ENCODE measurements at regions not wholly inside any gene's neighbourhood (a gene's known extent, or its start where the extent isn't known, plus 50 kb on each side); places are given as distances from the start of the nearest gene placed in this dataset.

- TF ChIP-seq EZH2 (conservative IDR thresholded peaks at IDR 0.05; ENCODE audit: low read depth, low read length), result no peak
- no peak for TF ChIP-seq NFIC (IDR thresholded peaks at IDR 0.05; ENCODE audit: low read length)
- 0 out of 2 replicates have a peak, but pooled peaks have one; percentile 30 for TF ChIP-seq MLX (CRISPR knock-in tag; IDR thresholded peaks at IDR 0.05)
- TF ChIP-seq CEBPZ (IDR thresholded peaks at IDR 0.05; ENCODE audit: low read length), result no peak
- no peak for TF ChIP-seq ZNF33B (CRISPR knock-in tag; IDR thresholded peaks at IDR 0.05)
- peak; percentile 11 for TF ChIP-seq PTBP1 (IDR thresholded peaks at IDR 0.05; ENCODE audit: low read depth, low read length, poor library complexity, severe bottlenecking)
- TF ChIP-seq E2F5 (CRISPR knock-in tag; conservative IDR thresholded peaks at IDR 0.05), result 0 out of 2 replicates have a peak, but pooled peaks have one; percentile 17
- no peak for TF ChIP-seq MAF1 (CRISPR knock-in tag; IDR thresholded peaks at IDR 0.05; ENCODE audit: borderline replicate concordance)
- no peak for TF ChIP-seq ZNF510 (CRISPR knock-in tag; IDR thresholded peaks at IDR 0.05; ENCODE audit: low read depth)
- TF ChIP-seq KLF12 (CRISPR knock-in tag; IDR thresholded peaks at IDR 0.05; ENCODE audit: borderline replicate concordance), result no peak
- peak; percentile 68 for TF ChIP-seq RXRA (CRISPR knock-in tag; IDR thresholded peaks at IDR 0.05)
- TF ChIP-seq ZNF761 (CRISPR knock-in tag; conservative IDR thresholded peaks at IDR 0.05), result no peak
- TF ChIP-seq SMC3 (IDR thresholded peaks at IDR 0.05; ENCODE audit: low read length), result peak; percentile 69
- TF ChIP-seq ZNF503 (CRISPR knock-in tag; IDR thresholded peaks at IDR 0.05), result no peak
- peak; percentile 68; the same call in 1 of the 2 replicates for TF ChIP-seq MYC (CRISPR knock-in tag; IDR thresholded peaks at IDR 0.05; ENCODE audit: borderline replicate concordance)
- peak; percentile 80 for TF ChIP-seq XRCC5 (optimal IDR thresholded peaks at IDR 0.05; ENCODE audit: low read length)
- TF ChIP-seq ZUFSP (CRISPR knock-in tag; IDR thresholded peaks at IDR 0.05; ENCODE audit: borderline replicate concordance), result no peak
- TF ChIP-seq KLF6 (CRISPR knock-in tag; IDR thresholded peaks at IDR 0.05), result 0 out of 2 replicates have a peak, but pooled peaks have one; percentile 66
- TF ChIP-seq KMT2B (CRISPR knock-in tag; IDR thresholded peaks at IDR 0.05), result peak; percentile 47; the same call in 1 of the 2 replicates
- TF ChIP-seq SMYD3 (CRISPR knock-in tag; IDR thresholded peaks at IDR 0.05), result no peak
- 0 out of 2 replicates have a peak, but pooled peaks have one; percentile 28 for TF ChIP-seq ZBTB38 (CRISPR knock-in tag; IDR thresholded peaks at IDR 0.05)
- no peak for TF ChIP-seq ZNF260 (CRISPR knock-in tag; IDR thresholded peaks at IDR 0.05; ENCODE audit: borderline replicate concordance, low read depth)
Measured at GRCh38 chr16:85275533-85276249, 163.4 kb upstream of the CIBAR2 start (continued).
